GM18498 (cell line): ENCODE measurements at regions not wholly inside any gene's neighbourhood (a gene's known extent, or its start where the extent isn't known, plus 50 kb on each side); places are given as distances from the start of the nearest gene placed in this dataset.
"Not testable (repeated sequence)": the region's sequence is repeated elsewhere in the genome, so short reads cannot be mapped to it uniquely, and the experiment has no call there.

Source experiments
- ATAC-seq: cut with Tn5 transposase; IDR thresholded peaks from one replicate; pipeline ENCODE4 v1.9.1; 2021; ENCODE audit warnings: mild to moderate bottlenecking, moderate library complexity; ENCODE audit not compliant: unreplicated experiment

- ATAC-seq = not testable (repeated sequence)
Measured at GRCh38 chr9:67142392-67143107, 150.2 kb upstream of the SPATA31A3 start.

GRCh38 chr9:67136376-67136775 lies 144.0 kb upstream of the SPATA31A3 start:
- not testable (repeated sequence) for ATAC-seq

DNA sequence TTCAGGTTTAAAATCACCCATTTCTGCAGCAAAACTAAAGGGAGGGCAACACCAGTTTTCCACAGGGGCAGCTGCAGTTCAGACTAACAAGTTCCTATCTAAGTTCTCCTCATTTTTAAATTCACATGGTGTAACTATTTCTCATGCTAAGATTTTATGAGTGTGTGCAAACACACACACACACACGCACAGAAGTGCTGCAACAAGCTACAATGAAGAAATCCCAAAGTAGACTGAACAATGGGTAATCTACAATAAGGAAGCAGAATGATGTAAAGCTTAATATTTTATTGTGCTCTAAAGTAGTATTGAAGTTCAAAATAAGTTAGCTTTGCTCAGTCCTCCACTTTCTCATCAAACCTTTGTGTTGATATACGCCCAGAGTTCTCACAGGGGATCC lies 140.8 kb upstream of the SPATA31A3 start:
- ATAC-seq = not testable (repeated sequence)

- ATAC-seq = not testable (repeated sequence)
Measured at GRCh38 chr9:67116761-67117160, 124.4 kb upstream of the SPATA31A3 start.

GRCh38 chr9:67112148-67112547 lies 119.8 kb upstream of the SPATA31A3 start:
- not testable (repeated sequence) for ATAC-seq

DNA sequence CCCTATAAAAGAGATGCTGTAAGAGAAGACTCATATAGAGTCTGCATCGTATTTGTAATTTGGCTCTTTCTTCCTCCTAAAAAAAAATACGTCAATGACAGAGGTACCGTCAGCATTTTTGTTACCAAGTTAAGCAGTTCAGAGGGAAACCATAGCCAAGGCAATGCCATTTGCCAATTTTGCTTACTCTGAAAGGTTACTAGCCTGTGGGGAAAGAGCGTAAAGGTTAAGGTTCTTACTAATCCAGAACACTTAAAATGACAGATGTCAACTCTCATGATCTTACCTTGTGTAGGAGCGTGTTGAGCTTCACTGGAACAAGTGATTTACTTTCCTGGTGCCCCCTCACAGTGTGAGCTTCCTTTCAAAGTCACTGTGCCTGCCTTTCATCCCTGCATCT lies 119.4 kb upstream of the SPATA31A3 start:
- not testable (repeated sequence) for ATAC-seq

DNA sequence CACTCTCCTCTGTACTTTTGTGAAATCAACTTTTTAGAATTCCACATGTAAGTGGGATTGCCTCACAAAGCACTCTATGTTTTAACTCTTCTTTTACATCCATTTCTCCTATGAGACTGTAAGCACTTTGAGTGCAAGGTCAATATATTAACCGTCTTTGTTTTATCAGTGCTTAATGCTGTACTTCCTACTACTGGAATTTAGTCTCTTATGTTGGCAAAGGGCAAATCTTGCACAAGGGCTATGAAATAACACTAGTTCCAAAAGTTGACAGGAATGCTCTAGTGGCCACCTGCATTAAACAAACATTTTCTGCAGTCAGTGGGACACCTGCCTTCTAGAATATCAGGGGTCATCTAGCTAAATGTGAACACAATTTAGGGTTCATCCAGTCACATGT lies 117.5 kb upstream of the SPATA31A3 start:
- not testable (repeated sequence) for ATAC-seq

GRCh38 chr9:67106659-67107058 lies 114.3 kb upstream of the SPATA31A3 start:
- ATAC-seq = not testable (repeated sequence)

DNA sequence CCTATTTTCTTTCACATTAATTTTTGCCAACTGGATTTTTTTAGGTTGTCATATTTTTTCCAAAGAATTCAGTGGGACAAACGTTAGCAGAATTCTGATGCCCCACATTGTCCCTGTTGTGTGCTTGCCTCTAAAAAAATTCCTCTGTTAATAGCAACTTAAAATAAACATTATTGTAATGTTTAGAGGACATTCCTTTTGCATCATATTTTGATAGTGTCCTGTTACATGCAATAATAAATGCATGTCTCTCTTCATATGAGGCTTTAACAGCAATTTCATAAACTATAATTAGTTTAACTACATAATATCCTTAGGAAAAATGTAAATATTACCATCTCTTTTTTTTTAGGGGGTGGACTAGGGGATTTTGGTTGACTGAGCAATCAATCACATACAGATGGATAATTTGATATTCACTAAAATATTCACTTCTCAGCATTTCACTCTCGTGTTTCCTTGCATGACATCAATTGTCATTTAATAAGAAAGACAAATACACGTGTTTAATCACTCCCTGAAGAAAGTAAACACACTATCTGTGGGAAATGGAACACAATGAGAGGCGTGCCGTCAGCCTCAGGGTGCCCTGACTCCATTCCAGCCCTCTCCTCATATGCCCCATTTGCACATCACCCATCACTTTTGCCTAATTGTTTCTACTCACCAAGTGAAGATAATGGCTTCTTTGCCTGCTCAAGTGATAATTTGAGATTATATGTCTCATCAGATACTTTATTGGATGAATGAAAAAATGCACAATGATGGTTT lies 110.3 kb upstream of the SPATA31A3 start:
- ATAC-seq = not testable (repeated sequence)

- not testable (repeated sequence) for ATAC-seq
Measured at GRCh38 chr9:67091104-67091503, 98.8 kb upstream of the SPATA31A3 start.

DNA sequence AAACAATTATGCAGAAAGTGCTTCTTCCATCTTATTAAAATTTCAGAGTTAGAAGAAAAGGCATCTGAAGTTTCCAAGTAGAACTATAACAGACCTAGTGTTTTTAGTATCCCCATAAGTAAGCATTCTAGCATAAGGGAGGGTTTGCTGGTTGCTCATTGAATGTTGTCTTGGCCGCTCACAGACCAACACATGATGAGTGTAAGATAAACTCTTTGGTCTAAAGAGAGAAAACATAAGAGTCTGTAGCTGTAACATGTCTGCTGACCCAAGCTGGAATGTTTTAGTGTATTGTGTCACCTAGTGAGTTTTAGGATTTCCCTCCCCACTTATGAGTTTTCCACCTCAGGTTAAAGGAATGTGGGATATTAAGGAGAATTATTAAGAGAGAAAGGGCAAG lies 94.5 kb upstream of the SPATA31A3 start:
- ATAC-seq = not testable (repeated sequence)

DNA sequence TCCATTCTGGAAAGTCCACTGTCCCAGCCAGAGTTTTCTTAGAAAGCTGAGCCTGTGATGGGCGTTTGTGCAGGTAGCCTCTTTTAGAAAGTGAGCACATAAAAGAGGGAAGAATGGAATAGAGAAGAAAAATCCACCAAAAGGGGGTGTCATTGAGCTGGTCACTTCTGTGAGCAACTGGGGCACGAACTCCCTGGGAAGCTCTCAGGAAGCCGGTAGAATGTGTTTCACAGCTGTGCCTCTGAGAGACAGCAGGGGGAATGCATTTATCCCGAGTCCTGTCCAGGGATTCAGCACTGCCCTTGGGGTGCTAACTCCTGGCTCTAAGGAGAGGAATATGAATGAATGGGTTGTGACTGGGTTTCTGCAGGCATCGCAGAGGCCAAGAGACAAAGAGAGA lies 73.8 kb upstream of the SPATA31A3 start:
- ATAC-seq = not testable (repeated sequence)

GRCh38 chr9:67058898-67059715 lies 66.8 kb upstream of the SPATA31A3 start:
- ATAC-seq = not testable (repeated sequence)
